HCT116 (cell line): ENCODE measurements at regions not wholly inside any gene's neighbourhood (a gene's known extent, or its start where the extent isn't known, plus 50 kb on each side); places are given as distances from the start of the nearest gene placed in this dataset.

ENCODE experiments used
- ATAC-seq: fragments of 200-7000 bp; cut with Tn5 transposase; 2 replicates; pipeline ENCODE4 v1.9.1; 2020; ENCODE audit warnings: mild to moderate bottlenecking, moderate library complexity
- BruUV-seq: library from RNA; stranded (reverse); fragments of 400-500 nt; replicated peaks from 2 replicates; lab custom pipeline; 2021; lab: Mats Ljungman, UMichigan
- CTCF ChIA-PET: fragments of 300-600 bp; sonication (Branson Sonifier 250); formaldehyde crosslinking; loops from one replicate; lab custom pipeline; 2021; ENCODE audit warnings: antibody characterized with exemption; lab: Charles Lee
- POLR2A ChIA-PET: fragments of 300-600, 350-600 bp; sonication (Branson Sonifier 250); formaldehyde crosslinking; loops from one replicate; lab custom pipeline; 2021; ENCODE audit warnings: antibody characterized with exemption; lab: Charles Lee
- RAD21 ChIA-PET, 2 experiments: fragments of 300-600 bp; sonication (Branson Sonifier 250); formaldehyde crosslinking; loops; one replicate each; lab custom pipeline; 2023; ENCODE audit warnings: low total read pairs in 2 of 2; ENCODE audit not compliant: uncharacterized antibody in 2 of 2, unreplicated experiment in 2 of 2, low non-redundant PET in 1 of 2; lab: Charles Lee
- DNase-seq: peaks from one replicate; pipeline ENCODE4 v3.0.0-alpha.2; 2010; ENCODE audit warnings: low read depth, low spot score
- H2AFZ ChIP-seq: fragments of 200-600 bp; shearing (Covaris generic), sonication (generic); 2 replicates; pipeline ENCODE4 v1.6.1; 2017; ENCODE audit warnings: low read depth, mixed run types, mixed read lengths, antibody characterized with exemption, low read length; ENCODE audit not compliant: poor library complexity, severe bottlenecking
- H3K27ac ChIP-seq: 2 replicates; pipeline ENCODE4 v1.5.1; 2012; ENCODE audit warnings: low read depth, low read length
- H3K27me3 ChIP-seq: fragments of 200-600 bp; sonication (generic); 2 replicates; pipeline ENCODE4 v1.6.1; 2016; ENCODE audit warnings: mixed run types, low read length, mixed read lengths; ENCODE audit not compliant: insufficient read depth
- H3K36me3 ChIP-seq, 2 experiments: fragments of 200-500 bp in 1 of 2; fragments of 200-600 bp in 1 of 2; sonication (Bioruptor generic) in 1 of 2; sonication (generic) in 1 of 2; 2 replicates each; pipeline versions ENCODE4 v1.5.1 to v1.6.1; 2014 to 2016; ENCODE audit warnings: low read length in 2 of 2, inconsistent platforms in 1 of 2, mixed read lengths in 1 of 2, mixed run types in 1 of 2; ENCODE audit not compliant: insufficient read depth in 2 of 2, control insufficient read depth in 1 of 2
- H3K4me1 ChIP-seq, 2 experiments: fragments of 200-600 bp in 1 of 2; sonication (generic) in 1 of 2; 2 replicates each; pipeline versions ENCODE4 v1.5.1 to v1.6.1; 2012 to 2017; ENCODE audit warnings: low read length in 2 of 2, inconsistent platforms in 1 of 2, mild to moderate bottlenecking in 1 of 2, mixed read lengths in 1 of 2, mixed run types in 1 of 2, moderate library complexity in 1 of 2; ENCODE audit not compliant: insufficient read depth in 2 of 2, control insufficient read depth in 1 of 2
- H3K4me2 ChIP-seq: fragments of 200-600 bp; sonication (generic); 2 replicates; pipeline ENCODE4 v1.6.1; 2017; ENCODE audit warnings: mixed run types, low read length, mixed read lengths
- H3K4me3 ChIP-seq, 2 experiments: fragments of 200-600 bp in 1 of 2; sonication (generic) in 1 of 2; replicated peaks in 1 of 2; 2 replicates each; pipeline ENCODE4 v1.5.1; 2011 to 2016; ENCODE audit warnings: low read length in 2 of 2, control low read depth in 1 of 2, low read depth in 1 of 2, mild to moderate bottlenecking in 1 of 2, mixed read lengths in 1 of 2, mixed run types in 1 of 2
- H3K79me2 ChIP-seq: fragments of 200-600 bp; sonication (generic); 2 replicates; pipeline ENCODE4 v1.6.1; 2017; ENCODE audit warnings: mild to moderate bottlenecking, mixed run types, low read length, moderate library complexity, mixed read lengths; ENCODE audit not compliant: insufficient read depth
- H3K9ac ChIP-seq: fragments of 200-600 bp; sonication (generic); 2 replicates; pipeline ENCODE4 v1.6.1; 2016; ENCODE audit warnings: low read length, mixed read lengths
- H3K9me2 ChIP-seq: fragments of 200-600 bp; sonication (generic), shearing (Covaris generic); 2 replicates; pipeline ENCODE4 v1.6.1; 2017; ENCODE audit warnings: mixed run types, mild to moderate bottlenecking, moderate library complexity; ENCODE audit not compliant: insufficient read depth
- H3K9me3 ChIP-seq, 2 experiments: fragments of 200-500 bp in 1 of 2; fragments of 200-600 bp in 1 of 2; sonication (Bioruptor generic) in 1 of 2; sonication (generic) in 1 of 2; 2 replicates each; pipeline ENCODE4 v1.6.1; 2014 to 2017; ENCODE audit warnings: low read length in 2 of 2, mixed read lengths in 2 of 2, inconsistent platforms in 1 of 2, low read depth in 1 of 2, mild to moderate bottlenecking in 1 of 2, mixed run types in 1 of 2, moderate library complexity in 1 of 2; ENCODE audit not compliant: control insufficient read depth in 1 of 2, insufficient read depth in 1 of 2
- H4K20me1 ChIP-seq: fragments of 200-600 bp; sonication (generic), shearing (Covaris generic); 2 replicates; pipeline ENCODE4 v1.6.1; 2017; ENCODE audit warnings: mixed run types, mild to moderate bottlenecking, moderate library complexity; ENCODE audit not compliant: insufficient read depth
- ATF3 ChIP-seq: IDR thresholded peaks from 2 replicates; pipeline ENCODE4 v1.6.1; 2012
- CBX3 ChIP-seq: IDR thresholded peaks from 2 replicates; pipeline ENCODE4 v1.6.1; 2012; ENCODE audit warnings: low read depth
- EGR1 ChIP-seq: IDR thresholded peaks from 2 replicates; pipeline ENCODE4 v1.6.1; 2012; ENCODE audit warnings: low read depth
- ELF1 ChIP-seq: IDR thresholded peaks from 2 replicates; pipeline ENCODE4 v1.6.1; 2012; ENCODE audit warnings: low read depth, borderline replicate concordance
- EZH2 ChIP-seq: fragments of 200-600 bp; sonication (generic); IDR thresholded peaks from 2 replicates; pipeline ENCODE4 v1.6.1; 2017; ENCODE audit warnings: antibody characterized with exemption, mixed run types
- EZH2phosphoT487 ChIP-seq: fragments of 200-600 bp; IDR thresholded peaks from 2 replicates; pipeline ENCODE4 v1.6.1; 2018; ENCODE audit warnings: antibody characterized with exemption, borderline replicate concordance
- JUND ChIP-seq: IDR thresholded peaks from 2 replicates; pipeline ENCODE4 v1.6.1; 2012
- MAX ChIP-seq: IDR thresholded peaks from 2 replicates; pipeline ENCODE4 v1.6.1; 2012
- REST ChIP-seq: IDR thresholded peaks from 2 replicates; pipeline ENCODE4 v1.6.1; 2012; ENCODE audit warnings: low read depth
- SIN3A ChIP-seq: IDR thresholded peaks from 2 replicates; pipeline ENCODE4 v1.6.1; 2012; ENCODE audit warnings: low read depth
- SP1 ChIP-seq: IDR thresholded peaks from 2 replicates; pipeline ENCODE4 v1.6.1; 2012; ENCODE audit warnings: low read depth
- SRF ChIP-seq: IDR thresholded peaks from 2 replicates; pipeline ENCODE4 v1.6.1; 2012; ENCODE audit warnings: low read depth
- TCF7L2 ChIP-seq: IDR thresholded peaks from 2 replicates; pipeline ENCODE4 v1.7.0; 2011; ENCODE audit warnings: borderline replicate concordance, inconsistent platforms; ENCODE audit not compliant: insufficient read depth, insufficient read length; ENCODE audit errors: extremely low read depth
- YY1 ChIP-seq: IDR thresholded peaks from 2 replicates; pipeline ENCODE4 v1.6.1; 2011; ENCODE audit warnings: low read length, low read depth, moderate library complexity, mild to moderate bottlenecking; ENCODE audit not compliant: insufficient replicate concordance; ENCODE audit errors: extremely low read depth
- ZBTB33 ChIP-seq: IDR thresholded peaks from 2 replicates; pipeline ENCODE4 v1.6.1; 2011; ENCODE audit warnings: mild to moderate bottlenecking, low read length, moderate library complexity; ENCODE audit not compliant: insufficient replicate concordance; ENCODE audit errors: extremely low read depth
- ZFX ChIP-seq: fragments of 450-650 bp; IDR thresholded peaks from 2 replicates; pipeline ENCODE4 v1.6.1; 2017
- intact Hi-C: fragments of 100-400 bp; cut with micrococcal nuclease; formaldehyde crosslinking; loops from 2 replicates; pipeline ENCODE4 v1.10.0; 2022

- Histone ChIP-seq H3K4me3 (no peak overlapping the region), H3K36me3 (no peaks in the 10 kb centered on the region), H3K27me3 (no peaks in the 10 kb centered on the region), H3K79me2 (no peaks in the 10 kb centered on the region), H3K27ac (no peak overlapping the region), H4K20me1 (no peaks in the 10 kb centered on the region), H3K9ac (no peak overlapping the region), H3K4me2 (no peak overlapping the region), H3K9me2 (no peaks in the 10 kb centered on the region), H3K9me3 (no peaks in the 10 kb centered on the region), H2AFZ (no peak overlapping the region), H3K4me1 (peaks cover 0 to 4% of the 10 kb centered on the region in 2 experiments; a peak in 1 of 4 replicates)
- RAD21 ChIA-PET: no interaction called here
- intact Hi-C loops: no loop called here
- CTCF ChIA-PET: no interaction called here
- DNase-seq: no peak
- no TSS peak for BruUV-seq
- TF ChIP-seq EGR1: no peak
- no peak for TF ChIP-seq JUND
- TF ChIP-seq TCF7L2: no peak
- TF ChIP-seq SIN3A: no peak
- no peak for TF ChIP-seq ELF1
- TF ChIP-seq ATF3: no peak
- no peak for TF ChIP-seq EZH2
- TF ChIP-seq CBX3: no peak
- ATAC-seq: no peak
- POLR2A ChIA-PET: no interaction called here
Observed at GRCh38 chr11:46220313-46220712, 57.1 kb upstream of the CREB3L1 start.

GRCh38 chr11:46216765-46217089, 60.7 kb upstream of the CREB3L1 start:
- CTCF ChIA-PET: no interaction called here
- Histone ChIP-seq H3K79me2 (no peaks in the 10 kb centered on the region), H3K27ac (no peak overlapping the region), H3K4me3 (no peak overlapping the region), H3K9ac (no peak overlapping the region), H3K4me2 (no peak overlapping the region), H3K36me3 (no peaks in the 10 kb centered on the region), H3K4me1 (no peaks in the 10 kb centered on the region), H3K27me3 (no peaks in the 10 kb centered on the region), H4K20me1 (no peaks in the 10 kb centered on the region), H2AFZ (no peak overlapping the region), H3K9me2 (no peaks in the 10 kb centered on the region), H3K9me3 (no peaks in the 10 kb centered on the region)
- intact Hi-C loops: no loop called here
- ATAC-seq (no peak), DNase-seq (no peak)
- RAD21 ChIA-PET: no interaction called here
- POLR2A ChIA-PET: no interaction called here
- no TSS peak for BruUV-seq
- TF ChIP-seq ZFX: no peak
- no peak for TF ChIP-seq ELF1
- no peak for TF ChIP-seq ATF3
- no peak for TF ChIP-seq CBX3
- no peak for TF ChIP-seq SP1
- no peak for TF ChIP-seq ZBTB33
- no peak for TF ChIP-seq EZH2phosphoT487
- no peak for TF ChIP-seq REST
- no peak for TF ChIP-seq MAX
- TF ChIP-seq EZH2: no peak
- TF ChIP-seq SRF: no peak
- TF ChIP-seq YY1: no peak
